Chondrocyte (in vitro differentiated cells): ENCODE measurements at regions not wholly inside any gene's neighbourhood (a gene's known extent, or its start where the extent isn't known, plus 50 kb on each side); places are given as distances from the start of the nearest gene placed in this dataset.

ENCODE experiments used
- DNase-seq: peaks from one replicate; pipeline ENCODE4 v3.0.0; 2021; ENCODE audit warnings: mixed read lengths, low spot score
- H3K27ac Mint-ChIP-seq: one replicate; pipeline ENCODE4 v1.8.0; 2021; ENCODE audit warnings: mild to moderate bottlenecking, moderate library complexity, mixed read lengths; ENCODE audit not compliant: unreplicated experiment
- H3K27me3 Mint-ChIP-seq: 2 replicates; pipeline ENCODE4 v1.8.0; 2021; ENCODE audit warnings: low read depth, mixed read lengths
- H3K36me3 Mint-ChIP-seq: 2 replicates; pipeline ENCODE4 v1.8.0; 2021; ENCODE audit warnings: low read depth, mixed read lengths
- H3K4me1 Mint-ChIP-seq: 2 replicates; pipeline ENCODE4 v1.8.0; 2021; ENCODE audit warnings: low read depth, mild to moderate bottlenecking, mixed read lengths
- H3K4me3 Mint-ChIP-seq: one replicate; pipeline ENCODE4 v1.8.0; 2021; ENCODE audit warnings: mild to moderate bottlenecking, moderate library complexity, mixed read lengths; ENCODE audit not compliant: unreplicated experiment
- H3K9me3 Mint-ChIP-seq: 2 replicates; pipeline ENCODE4 v1.8.0; 2021; ENCODE audit warnings: low read depth, mixed read lengths
- CTCF ChIP-seq: fragments of 200-600 bp; sonication (generic); IDR thresholded peaks from 2 replicates; pipeline ENCODE4 v1.5.0; 2021; ENCODE audit warnings: antibody characterized with exemption, mild to moderate bottlenecking, moderate library complexity

GRCh38 chr9:78521680-78522079 lies 224.8 kb downstream of the PSAT1 start:
- Mint-ChIP-seq H3K9me3 (peaks cover 47% of the 10 kb centered on the region), H3K27ac (no peak overlapping the region), H3K36me3 (peaks cover 18% of the 10 kb centered on the region), H3K4me3 (no peak overlapping the region), H3K27me3 (no peaks in the 10 kb centered on the region), H3K4me1 (no peaks in the 10 kb centered on the region)
- no peak for DNase-seq
- no peak for TF ChIP-seq CTCF

DNA sequence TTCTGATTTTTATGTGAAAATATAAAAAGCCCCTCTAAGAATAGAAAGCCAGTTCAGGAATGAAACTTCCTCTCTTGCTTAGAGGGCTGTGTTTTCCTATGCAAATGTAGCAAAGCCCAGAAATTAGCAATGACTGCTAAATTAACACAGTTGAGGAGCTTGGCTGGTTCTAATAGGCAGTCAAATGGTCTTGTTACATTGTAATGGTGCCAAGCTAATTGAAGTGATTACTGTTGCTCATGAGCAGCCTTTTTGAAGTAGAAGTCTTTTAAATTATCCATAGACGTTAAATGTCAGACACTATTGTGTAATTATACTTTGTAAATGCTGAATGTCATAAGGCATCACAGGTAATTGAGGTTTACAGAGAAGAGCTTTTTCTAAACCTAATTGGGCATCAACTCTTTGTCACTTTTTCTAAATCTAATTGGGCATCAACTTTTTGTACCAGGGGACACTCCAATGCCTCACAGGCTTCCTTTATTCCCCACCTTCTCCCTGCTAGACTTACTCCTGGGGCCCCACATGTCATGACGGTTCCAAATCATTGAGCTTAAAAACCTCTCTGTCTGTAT lies 229.1 kb downstream of the PSAT1 start:
- no peak overlapping the region for H3K4me3 Mint-ChIP-seq
- H3K4me1 Mint-ChIP-seq, result no peaks in the 10 kb centered on the region
- H3K27ac Mint-ChIP-seq, result no peak overlapping the region
- H3K9me3 Mint-ChIP-seq, result peaks cover 19% of the 10 kb centered on the region
- peaks cover 7% of the 10 kb centered on the region for H3K36me3 Mint-ChIP-seq
- DNase-seq, result no peak
- TF ChIP-seq CTCF, result no peak
- H3K27me3 Mint-ChIP-seq, result no peaks in the 10 kb centered on the region

GRCh38 chr9:78533500-78533899 lies 236.6 kb downstream of the PSAT1 start:
- Mint-ChIP-seq H3K4me3 (no peak overlapping the region), H3K27ac (no peak overlapping the region), H3K9me3 (no peaks in the 10 kb centered on the region), H3K27me3 (no peaks in the 10 kb centered on the region), H3K4me1 (peaks cover 5% of the 10 kb centered on the region), H3K36me3 (no peaks in the 10 kb centered on the region)
- TF ChIP-seq CTCF, result no peak
- DNase-seq, result no peak

DNA sequence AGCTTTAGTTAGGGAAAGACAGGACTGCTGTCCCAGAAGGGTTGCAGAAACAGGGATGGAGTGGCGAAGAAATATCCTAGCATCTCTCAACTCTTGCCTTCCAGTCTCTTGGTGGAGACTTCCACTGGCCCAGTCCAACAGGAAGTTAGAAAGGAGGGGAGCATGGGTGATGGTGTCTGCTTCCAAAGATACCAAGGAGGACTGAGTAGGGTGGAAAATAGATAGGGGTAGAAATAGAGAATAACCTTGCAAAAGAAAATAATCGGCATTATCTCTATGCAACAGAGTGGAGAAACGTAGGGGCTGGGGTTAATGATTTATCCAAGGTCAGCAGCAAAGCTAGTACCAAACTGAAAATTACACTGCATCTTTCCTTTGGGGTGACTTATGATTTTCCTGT lies 242.3 kb downstream of the PSAT1 start:
- no peaks in the 10 kb centered on the region for H3K36me3 Mint-ChIP-seq
- no peak for TF ChIP-seq CTCF
- peaks cover 18% of the 10 kb centered on the region for H3K4me1 Mint-ChIP-seq
- no peak for DNase-seq
- H3K27me3 Mint-ChIP-seq, result no peaks in the 10 kb centered on the region
- no peaks in the 10 kb centered on the region for H3K9me3 Mint-ChIP-seq
- no peak overlapping the region for H3K4me3 Mint-ChIP-seq
- H3K27ac Mint-ChIP-seq, result no peak overlapping the region

DNA sequence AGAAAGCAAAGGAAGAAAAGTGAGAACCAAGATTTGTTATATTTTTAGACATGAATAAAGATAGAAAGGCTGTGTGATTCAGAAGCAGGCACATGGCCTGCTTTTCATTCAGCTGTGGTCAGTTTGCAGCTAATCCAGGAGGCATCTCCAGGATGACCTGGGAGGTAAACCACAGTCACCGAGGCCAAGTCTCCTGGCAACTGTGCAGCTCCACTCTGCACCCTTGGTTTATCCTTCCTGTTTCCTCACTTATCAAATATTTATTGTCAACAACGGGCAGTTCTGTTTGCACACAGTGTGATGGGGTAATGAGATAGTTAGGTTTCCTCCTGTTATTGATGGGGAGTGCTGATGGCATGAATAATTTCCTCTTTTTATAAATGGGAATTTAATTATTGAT lies 243.0 kb downstream of the PSAT1 start:
- no peak for TF ChIP-seq CTCF
- H3K4me1 Mint-ChIP-seq, result peaks cover 18% of the 10 kb centered on the region
- H3K9me3 Mint-ChIP-seq, result no peaks in the 10 kb centered on the region
- no peak overlapping the region for H3K4me3 Mint-ChIP-seq
- no peaks in the 10 kb centered on the region for H3K27me3 Mint-ChIP-seq
- H3K27ac Mint-ChIP-seq, result no peak overlapping the region
- no peaks in the 10 kb centered on the region for H3K36me3 Mint-ChIP-seq
- no peak for DNase-seq
